Astrocyte (in vitro differentiated cells and primary cell): ENCODE measurements at regions not wholly inside any gene's neighbourhood (a gene's known extent, or its start where the extent isn't known, plus 50 kb on each side); places are given as distances from the start of the nearest gene placed in this dataset.

ENCODE experiments used
- DNase-seq: peaks from one replicate; pipeline ENCODE4 v3.0.0-alpha.2; 2010; ENCODE audit warnings: low read depth
- FAIRE-seq: peaks from 2 replicates; lab custom pipeline; 2011; peaks lifted over from hg19 to GRCh38; lab: Jason Lieb, UNC
- H2AFZ ChIP-seq: 2 replicates; pipeline ENCODE4 v1.6.0; 2012; ENCODE audit warnings: low read depth, low read length, inconsistent platforms
- H3K27ac ChIP-seq: 2 replicates; pipeline ENCODE4 v1.5.1; 2011; ENCODE audit warnings: low read depth, low read length, inconsistent platforms
- H3K27me3 ChIP-seq: 2 replicates; pipeline ENCODE4 v1.6.0; 2011; ENCODE audit warnings: low read length, inconsistent platforms; ENCODE audit not compliant: insufficient read depth
- H3K36me3 ChIP-seq: 2 replicates; pipeline ENCODE4 v1.5.1; 2011; ENCODE audit warnings: low read length, inconsistent platforms; ENCODE audit not compliant: insufficient read depth
- H3K4me1 ChIP-seq: 2 replicates; pipeline ENCODE4 v1.5.1; 2011; ENCODE audit warnings: low read length, inconsistent platforms; ENCODE audit not compliant: insufficient read depth
- H3K4me2 ChIP-seq: 2 replicates; pipeline ENCODE4 v1.6.0; 2012; ENCODE audit warnings: low read length, inconsistent platforms
- H3K4me3 ChIP-seq: 2 replicates; pipeline ENCODE4 v1.5.1; 2011; ENCODE audit warnings: low read depth, mild to moderate bottlenecking, low read length, inconsistent platforms; ENCODE audit not compliant: insufficient read depth
- H3K79me2 ChIP-seq: 2 replicates; pipeline ENCODE4 v1.6.0; 2012; ENCODE audit warnings: mild to moderate bottlenecking, low read length, inconsistent platforms; ENCODE audit not compliant: insufficient read depth
- H3K9ac ChIP-seq: 2 replicates; pipeline ENCODE4 v1.6.0; 2012; ENCODE audit warnings: mild to moderate bottlenecking, low read length, inconsistent platforms
- H3K9me3 ChIP-seq: 2 replicates; pipeline ENCODE4 v1.5.1; 2012; ENCODE audit warnings: low read depth, mild to moderate bottlenecking, low read length, inconsistent platforms; ENCODE audit not compliant: insufficient read depth
- H4K20me1 ChIP-seq: 2 replicates; pipeline ENCODE4 v1.6.0; 2012; ENCODE audit warnings: low read length, inconsistent platforms; ENCODE audit not compliant: insufficient read depth
- H3K27ac Mint-ChIP-seq: one replicate; pipeline ENCODE4 v1.8.0; 2021; ENCODE audit warnings: mild to moderate bottlenecking, mixed read lengths; ENCODE audit not compliant: unreplicated experiment
- H3K27me3 Mint-ChIP-seq: one replicate; pipeline ENCODE4 v1.8.0; 2021; ENCODE audit warnings: low read depth, mixed read lengths; ENCODE audit not compliant: unreplicated experiment
- H3K36me3 Mint-ChIP-seq: one replicate; pipeline ENCODE4 v1.8.0; 2021; ENCODE audit warnings: low read depth, mixed read lengths; ENCODE audit not compliant: unreplicated experiment
- H3K4me1 Mint-ChIP-seq: one replicate; pipeline ENCODE4 v1.8.0; 2021; ENCODE audit warnings: low read depth, mixed read lengths; ENCODE audit not compliant: unreplicated experiment
- H3K4me3 Mint-ChIP-seq: one replicate; pipeline ENCODE4 v1.8.0; 2021; ENCODE audit warnings: mild to moderate bottlenecking, moderate library complexity, mixed read lengths; ENCODE audit not compliant: unreplicated experiment
- H3K9me3 Mint-ChIP-seq: one replicate; pipeline ENCODE4 v1.8.0; 2021; ENCODE audit warnings: mild to moderate bottlenecking, mixed read lengths; ENCODE audit not compliant: unreplicated experiment
- CTCF ChIP-seq: IDR thresholded peaks from 2 replicates; pipeline ENCODE4 v1.5.1; 2011; ENCODE audit warnings: low read depth, mild to moderate bottlenecking, inconsistent platforms, low read length, moderate library complexity; ENCODE audit not compliant: insufficient read depth
- EZH2 ChIP-seq: IDR thresholded peaks from 2 replicates; pipeline ENCODE4 v1.6.1; 2012; ENCODE audit warnings: mild to moderate bottlenecking, low read length, inconsistent platforms; ENCODE audit not compliant: insufficient read depth

- Histone ChIP-seq H3K27me3 (no peaks in the 10 kb centered on the region), H3K9ac (no peak overlapping the region), H3K79me2 (no peaks in the 10 kb centered on the region), H2AFZ (no peak overlapping the region), H3K4me1 (peaks cover 3% of the 10 kb centered on the region), H3K27ac (no peak overlapping the region), H4K20me1 (no peaks in the 10 kb centered on the region), H3K9me3 (no peaks in the 10 kb centered on the region), H3K4me3 (no peak overlapping the region), H3K4me2 (no peak overlapping the region), H3K36me3 (no peaks in the 10 kb centered on the region)
- no peak for DNase-seq
- FAIRE-seq = peak; percentile 13
- no peaks in the 10 kb centered on the region for H3K36me3 Mint-ChIP-seq
- H3K27ac Mint-ChIP-seq = no peak overlapping the region
- H3K4me1 Mint-ChIP-seq = peaks cover 18% of the 10 kb centered on the region
- H3K27me3 Mint-ChIP-seq = no peaks in the 10 kb centered on the region
- H3K4me3 Mint-ChIP-seq = no peak overlapping the region
- TF ChIP-seq CTCF (no peak), EZH2 (no peak)
- no peaks in the 10 kb centered on the region for H3K9me3 Mint-ChIP-seq
These were observed 281.1 kb upstream of the GRIP1 start for GRCh38 chr12:66960006-66960405.

GRCh38 chr12:66960704-66961690, 282.1 kb upstream of the GRIP1 start:
- peak overlapping the region; percentile 23 for H3K27ac Mint-ChIP-seq
- H3K36me3 ChIP-seq = no peaks in the 10 kb centered on the region
- H3K4me2 ChIP-seq = no peak overlapping the region
- H3K4me1 ChIP-seq = peaks cover 3% of the 10 kb centered on the region
- no peak for DNase-seq
- H3K9me3 Mint-ChIP-seq = no peaks in the 10 kb centered on the region
- TF ChIP-seq EZH2 = no peak
- no peak for TF ChIP-seq CTCF
- no peak overlapping the region for H2AFZ ChIP-seq
- FAIRE-seq = no peak
- no peaks in the 10 kb centered on the region for H4K20me1 ChIP-seq
- H3K79me2 ChIP-seq = no peaks in the 10 kb centered on the region
- H3K4me3 ChIP-seq = no peak overlapping the region
- no peak overlapping the region for H3K4me3 Mint-ChIP-seq
- H3K27me3 Mint-ChIP-seq = no peaks in the 10 kb centered on the region
- H3K36me3 Mint-ChIP-seq = no peaks in the 10 kb centered on the region
- no peak overlapping the region for H3K27ac ChIP-seq
- no peak overlapping the region for H3K9ac ChIP-seq
- H3K9me3 ChIP-seq = no peaks in the 10 kb centered on the region
- peaks cover 18% of the 10 kb centered on the region for H3K4me1 Mint-ChIP-seq
- no peaks in the 10 kb centered on the region for H3K27me3 ChIP-seq

GRCh38 chr12:66962290-66962689, 283.4 kb upstream of the GRIP1 start:
- Histone ChIP-seq H3K9me3 (no peaks in the 10 kb centered on the region), H3K27ac (no peak overlapping the region), H3K4me3 (no peak overlapping the region), H3K9ac (no peak overlapping the region), H3K36me3 (no peaks in the 10 kb centered on the region), H3K79me2 (no peaks in the 10 kb centered on the region), H4K20me1 (no peaks in the 10 kb centered on the region), H3K4me1 (peaks cover 3% of the 10 kb centered on the region), H3K27me3 (no peaks in the 10 kb centered on the region), H3K4me2 (no peak overlapping the region), H2AFZ (no peak overlapping the region)
- FAIRE-seq = no peak
- DNase-seq = no peak
- H3K9me3 Mint-ChIP-seq = no peaks in the 10 kb centered on the region
- peaks cover 18% of the 10 kb centered on the region for H3K4me1 Mint-ChIP-seq
- no peaks in the 10 kb centered on the region for H3K27me3 Mint-ChIP-seq
- no peaks in the 10 kb centered on the region for H3K36me3 Mint-ChIP-seq
- H3K4me3 Mint-ChIP-seq = no peak overlapping the region
- TF ChIP-seq EZH2 (no peak), CTCF (no peak)
- no peak overlapping the region for H3K27ac Mint-ChIP-seq
